ENCODE measurements at regions not wholly inside any gene's neighbourhood (a gene's known extent, or its start where the extent isn't known, plus 50 kb on each side); places are given as distances from the start of the nearest gene placed in this dataset.

GRCh38 chr21:28148400-28149064, 844.1 kb downstream of the LTN1 start:
- TF ChIP-seq CTCF (IDR thresholded peaks at IDR 0.05) (no peak), POLR2A (IDR thresholded peaks at IDR 0.05) (no peak)
